ENCODE measurements at regions not wholly inside any gene's neighbourhood (a gene's known extent, or its start where the extent isn't known, plus 50 kb on each side); places are given as distances from the start of the nearest gene placed in this dataset.

DNA sequence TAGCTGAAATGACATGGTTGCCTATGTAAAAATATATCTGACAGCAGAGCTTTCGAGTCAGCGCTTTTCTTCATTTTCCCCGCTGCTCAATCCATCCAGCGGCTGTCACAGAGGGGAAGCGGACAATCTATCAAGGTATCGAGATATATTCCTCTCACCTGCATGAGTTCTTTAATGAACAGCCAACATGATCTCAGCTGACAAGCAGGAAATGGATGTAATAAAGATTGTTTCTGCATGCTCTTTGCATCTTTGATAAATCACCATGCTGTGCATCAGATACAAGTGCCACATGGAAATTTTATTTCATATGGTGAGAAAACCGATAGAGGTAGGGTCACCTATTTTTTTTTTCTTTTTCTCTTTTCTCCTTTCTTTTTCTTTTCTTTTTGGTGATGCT, 602.3 kb upstream of the MMS22L start:
- no peaks in the 10 kb centered on the region for H3K4me1 Mint-ChIP-seq
- ATAC-seq = no peak
- H3K27ac Mint-ChIP-seq = no peak overlapping the region
- H3K4me3 Mint-ChIP-seq = no peak overlapping the region
- H3K27me3 Mint-ChIP-seq = no peaks in the 10 kb centered on the region
- H3K9me3 ChIP-seq (ENCODE audit: control insufficient read depth, low read length, poor library complexity, severe bottlenecking) = no peaks in the 10 kb centered on the region
- H3K36me3 Mint-ChIP-seq (ENCODE audit: low read depth) = no peaks in the 10 kb centered on the region
- DNase-seq = no peak

DNA sequence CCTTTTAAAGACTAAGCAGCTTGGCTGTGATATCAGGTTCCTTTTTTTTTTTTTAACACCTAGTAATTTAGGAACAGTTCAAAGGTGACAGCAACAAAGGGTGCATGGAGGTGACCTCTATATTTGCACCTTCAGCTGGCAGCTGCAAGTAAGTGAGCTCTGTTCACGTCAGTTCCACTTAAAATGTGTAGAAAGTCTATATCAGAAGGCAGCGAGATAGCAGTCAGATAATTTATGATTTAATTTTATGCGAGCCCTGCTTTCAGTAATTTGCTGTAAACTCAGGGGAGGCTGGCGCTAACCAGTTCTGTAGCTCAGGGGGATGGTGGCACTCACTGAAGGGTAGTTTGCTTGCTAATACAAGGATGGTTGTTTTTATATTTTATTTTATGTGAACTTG, 602.8 kb upstream of the MMS22L start:
- Mint-ChIP-seq H3K27ac (no peak overlapping the region), H3K36me3 (ENCODE audit: low read depth) (no peaks in the 10 kb centered on the region), H3K4me3 (no peak overlapping the region), H3K4me1 (no peaks in the 10 kb centered on the region), H3K27me3 (no peaks in the 10 kb centered on the region)
- DNase-seq (no peak), ATAC-seq (no peak)
- H3K9me3 ChIP-seq (ENCODE audit: control insufficient read depth, low read length, poor library complexity, severe bottlenecking) = no peaks in the 10 kb centered on the region

DNA sequence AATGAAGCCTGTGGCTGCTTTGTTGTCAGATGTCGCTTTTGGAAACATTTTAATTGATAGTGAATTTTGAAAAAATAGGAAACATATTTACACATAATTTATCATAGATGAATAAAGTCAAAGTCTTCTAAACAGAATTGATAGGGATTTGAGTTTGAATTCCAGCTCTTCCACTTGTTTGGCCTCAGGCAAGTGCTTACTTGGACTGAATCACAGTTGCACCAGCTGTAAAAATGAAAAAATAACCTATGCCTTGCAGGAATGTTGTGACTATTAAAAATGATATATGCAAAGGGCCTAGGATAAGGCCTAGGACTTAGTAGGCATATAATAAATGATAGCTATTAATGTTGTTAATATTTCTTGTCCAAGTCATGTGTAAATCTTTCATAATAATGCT, 618.5 kb upstream of the MMS22L start:
- no peaks in the 10 kb centered on the region for H3K27me3 Mint-ChIP-seq
- no peak overlapping the region for H3K27ac Mint-ChIP-seq
- no peaks in the 10 kb centered on the region for H3K36me3 Mint-ChIP-seq (ENCODE audit: low read depth)
- no peak overlapping the region for H3K4me3 Mint-ChIP-seq
- H3K9me3 ChIP-seq (ENCODE audit: control insufficient read depth, low read length, poor library complexity, severe bottlenecking) = no peaks in the 10 kb centered on the region
- no peak for ATAC-seq
- H3K4me1 Mint-ChIP-seq = no peaks in the 10 kb centered on the region
- no peak for DNase-seq

DNA sequence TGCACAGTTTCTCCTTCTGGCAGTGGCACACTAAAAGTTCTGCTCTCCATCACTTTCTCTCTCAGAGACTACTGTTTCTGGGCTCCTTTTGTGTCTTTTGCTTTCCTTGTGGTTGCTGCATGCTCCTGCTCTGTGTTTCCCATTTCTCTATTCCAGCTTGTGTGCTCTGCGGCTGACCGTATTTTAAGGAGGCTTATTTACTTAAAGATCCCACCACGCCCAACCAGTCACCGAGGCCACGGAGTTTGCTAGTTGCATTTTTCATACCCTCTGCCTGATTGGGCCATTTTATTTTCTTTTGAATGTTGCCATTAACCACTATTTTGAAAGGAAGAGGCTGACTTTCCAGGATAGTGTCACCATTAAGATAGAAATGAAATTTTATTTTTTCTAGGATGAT, 626.4 kb upstream of the MMS22L start:
- ATAC-seq = no peak
- H3K4me1 Mint-ChIP-seq = no peaks in the 10 kb centered on the region
- H3K27me3 Mint-ChIP-seq = no peaks in the 10 kb centered on the region
- DNase-seq = no peak
- no peak overlapping the region for H3K27ac Mint-ChIP-seq
- H3K4me3 Mint-ChIP-seq = no peak overlapping the region
- H3K36me3 Mint-ChIP-seq (ENCODE audit: low read depth) = no peaks in the 10 kb centered on the region
- H3K9me3 ChIP-seq (ENCODE audit: control insufficient read depth, low read length, poor library complexity, severe bottlenecking) = no peaks in the 10 kb centered on the region

DNA sequence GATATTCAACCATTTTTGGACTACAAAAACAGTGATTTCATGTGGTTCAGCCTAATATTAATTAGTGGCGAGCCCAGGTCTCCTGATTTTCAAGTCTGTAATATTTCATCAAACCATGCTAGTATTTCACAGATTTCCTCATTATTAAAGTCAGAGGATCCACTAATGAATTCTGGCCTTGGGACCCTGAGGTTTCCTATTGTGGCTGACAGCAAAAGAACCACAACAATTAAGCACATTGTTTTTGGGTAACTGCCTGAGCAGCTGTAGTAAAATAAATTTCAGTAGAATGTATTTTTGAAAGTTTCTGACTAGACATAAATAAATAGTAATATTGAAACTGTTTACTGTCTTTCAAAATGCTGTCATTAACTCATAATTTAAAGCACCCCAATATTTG, 630.7 kb upstream of the MMS22L start:
- DNase-seq (no peak), ATAC-seq (no peak)
- no peaks in the 10 kb centered on the region for H3K36me3 Mint-ChIP-seq (ENCODE audit: low read depth)
- H3K4me1 Mint-ChIP-seq = no peaks in the 10 kb centered on the region
- H3K4me3 Mint-ChIP-seq = no peak overlapping the region
- H3K9me3 ChIP-seq (ENCODE audit: control insufficient read depth, low read length, poor library complexity, severe bottlenecking) = no peaks in the 10 kb centered on the region
- no peaks in the 10 kb centered on the region for H3K27me3 Mint-ChIP-seq
- H3K27ac Mint-ChIP-seq = no peak overlapping the region

DNA sequence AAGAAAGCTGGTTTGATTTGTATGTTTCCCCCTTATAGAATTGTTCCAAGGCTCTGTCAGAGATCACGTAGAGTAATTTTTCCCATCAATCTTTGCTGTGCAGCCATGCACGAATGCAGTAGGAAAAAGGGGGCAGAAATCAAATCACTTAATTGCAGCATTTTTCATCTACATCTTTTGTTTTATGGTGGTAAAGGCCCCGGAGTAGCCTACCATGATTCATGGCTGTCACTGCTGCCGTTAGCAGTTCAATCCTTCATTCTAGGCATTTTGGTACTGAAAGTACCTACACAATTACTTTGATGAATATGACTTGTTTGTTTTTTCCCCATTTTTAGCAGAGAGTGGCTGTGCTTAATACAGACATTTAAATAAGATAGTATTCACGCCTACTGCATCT, 631.9 kb upstream of the MMS22L start:
- no peaks in the 10 kb centered on the region for H3K4me1 Mint-ChIP-seq
- no peaks in the 10 kb centered on the region for H3K9me3 ChIP-seq (ENCODE audit: control insufficient read depth, low read length, poor library complexity, severe bottlenecking)
- no peak overlapping the region for H3K27ac Mint-ChIP-seq
- H3K27me3 Mint-ChIP-seq = no peaks in the 10 kb centered on the region
- no peak overlapping the region for H3K4me3 Mint-ChIP-seq
- ATAC-seq = no peak
- DNase-seq = no peak
- no peaks in the 10 kb centered on the region for H3K36me3 Mint-ChIP-seq (ENCODE audit: low read depth)

DNA sequence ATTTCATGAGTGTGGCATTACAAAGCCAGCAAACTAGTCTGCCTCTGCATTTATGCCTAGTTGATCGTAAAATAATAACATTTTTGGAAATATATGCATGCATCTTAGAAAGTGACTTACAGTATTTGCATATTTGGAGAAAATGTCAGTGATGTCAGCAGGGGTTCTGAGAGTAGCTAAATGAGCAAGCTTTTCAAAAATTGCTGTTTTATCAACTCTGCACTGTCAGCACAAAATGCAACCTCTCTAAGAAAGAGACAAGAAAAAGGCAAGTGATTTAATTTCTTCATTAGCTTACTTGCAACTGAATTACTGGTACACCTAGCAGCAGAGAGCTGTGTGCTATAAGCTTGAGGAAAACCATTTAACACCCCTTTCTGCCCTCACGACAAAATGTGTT, 632.5 kb upstream of the MMS22L start:
- DNase-seq (no peak), ATAC-seq (no peak)
- Mint-ChIP-seq H3K4me3 (no peak overlapping the region), H3K27me3 (no peaks in the 10 kb centered on the region), H3K27ac (no peak overlapping the region), H3K36me3 (ENCODE audit: low read depth) (no peaks in the 10 kb centered on the region), H3K4me1 (no peaks in the 10 kb centered on the region)
- no peaks in the 10 kb centered on the region for H3K9me3 ChIP-seq (ENCODE audit: control insufficient read depth, low read length, poor library complexity, severe bottlenecking)

DNA sequence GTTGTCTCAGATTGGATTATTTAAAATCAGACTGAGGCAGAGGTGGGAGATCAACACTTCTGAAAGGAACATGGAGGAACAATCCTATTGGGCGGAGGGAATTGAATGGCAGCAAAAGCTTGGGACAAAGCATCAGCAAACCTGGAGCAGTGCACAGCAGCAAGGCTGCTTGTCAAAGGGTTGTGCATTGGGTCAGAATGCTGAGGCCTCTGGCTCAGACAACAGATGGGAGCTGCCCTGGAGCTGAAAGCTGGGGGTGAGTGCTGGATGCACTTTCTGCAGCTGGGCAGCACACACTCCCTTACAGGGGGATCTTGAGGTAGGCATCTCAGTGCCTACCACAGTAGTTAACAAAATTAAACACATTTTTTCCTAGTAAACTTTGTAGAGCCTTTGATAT, 634.4 kb upstream of the MMS22L start:
- Mint-ChIP-seq H3K4me3 (no peak overlapping the region), H3K27me3 (no peaks in the 10 kb centered on the region), H3K27ac (no peak overlapping the region), H3K36me3 (ENCODE audit: low read depth) (no peaks in the 10 kb centered on the region), H3K4me1 (no peaks in the 10 kb centered on the region)
- ATAC-seq (no peak), DNase-seq (no peak)
- H3K9me3 ChIP-seq (ENCODE audit: control insufficient read depth, low read length, poor library complexity, severe bottlenecking) = no peaks in the 10 kb centered on the region

DNA sequence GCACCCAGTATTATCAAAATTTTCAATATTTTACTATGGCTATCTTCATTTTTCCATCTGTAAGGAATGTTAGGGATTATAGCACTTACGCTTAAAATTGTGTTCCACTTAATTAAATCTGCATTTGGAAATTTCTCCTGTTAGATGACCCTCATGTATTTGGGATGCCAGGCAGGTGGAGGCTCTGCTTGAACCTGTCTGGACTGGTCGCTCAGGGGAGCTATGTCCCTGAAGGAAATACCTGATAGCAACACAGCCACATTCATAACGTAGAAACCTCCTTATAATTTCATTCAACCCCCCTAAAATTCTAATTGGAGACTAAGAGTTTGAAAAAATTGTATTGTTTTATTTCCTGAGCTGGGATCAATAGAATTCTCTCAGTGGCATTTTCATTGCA, 636.0 kb upstream of the MMS22L start:
- H3K4me1 Mint-ChIP-seq = no peaks in the 10 kb centered on the region
- ATAC-seq = no peak
- H3K4me3 Mint-ChIP-seq = no peak overlapping the region
- H3K36me3 Mint-ChIP-seq (ENCODE audit: low read depth) = no peaks in the 10 kb centered on the region
- no peak for DNase-seq
- no peaks in the 10 kb centered on the region for H3K27me3 Mint-ChIP-seq
- H3K9me3 ChIP-seq (ENCODE audit: control insufficient read depth, low read length, poor library complexity, severe bottlenecking) = no peaks in the 10 kb centered on the region
- no peak overlapping the region for H3K27ac Mint-ChIP-seq

DNA sequence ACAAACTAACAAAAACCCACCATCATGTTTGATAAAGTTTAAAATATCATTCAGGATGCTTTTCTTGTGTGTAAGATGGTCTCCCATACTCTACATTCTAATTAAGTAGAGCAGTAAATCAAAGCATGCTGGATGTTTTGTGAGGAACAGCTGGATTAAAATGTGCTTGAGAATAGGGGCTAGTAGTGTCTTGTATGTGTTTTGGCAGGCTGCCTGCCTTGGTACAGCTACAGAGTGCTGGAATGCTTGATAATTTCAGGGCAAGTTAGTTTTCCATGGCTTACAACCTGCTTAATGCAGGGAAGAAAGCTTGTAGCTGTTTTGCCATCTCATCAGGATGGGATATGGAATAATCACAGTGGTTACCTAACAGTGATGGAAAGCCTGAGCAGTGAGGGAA, 636.6 kb upstream of the MMS22L start:
- Mint-ChIP-seq H3K27me3 (no peaks in the 10 kb centered on the region), H3K36me3 (ENCODE audit: low read depth) (no peaks in the 10 kb centered on the region), H3K27ac (no peak overlapping the region), H3K4me3 (no peak overlapping the region), H3K4me1 (no peaks in the 10 kb centered on the region)
- H3K9me3 ChIP-seq (ENCODE audit: control insufficient read depth, low read length, poor library complexity, severe bottlenecking) = no peaks in the 10 kb centered on the region
- DNase-seq (no peak), ATAC-seq (no peak)

DNA sequence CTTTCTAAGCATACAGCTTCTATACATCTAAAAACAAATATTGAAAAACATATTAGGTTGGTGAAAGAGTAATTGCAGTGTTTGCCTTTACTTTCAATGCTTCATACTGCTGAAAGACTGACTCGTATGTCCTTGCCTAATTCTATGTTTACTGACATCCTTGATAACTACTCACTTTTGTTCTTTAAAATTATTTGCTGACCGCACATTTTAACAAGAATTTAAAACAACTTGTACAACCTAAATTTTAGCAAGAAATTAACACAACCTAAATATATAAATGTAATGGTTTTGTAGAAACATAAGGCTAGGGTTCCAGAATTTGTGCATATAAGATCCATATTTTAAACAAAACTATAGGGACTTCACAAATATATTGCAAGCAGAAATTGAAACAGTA, 640.2 kb upstream of the MMS22L start:
- no peak for ATAC-seq
- Mint-ChIP-seq H3K36me3 (ENCODE audit: low read depth) (no peaks in the 10 kb centered on the region), H3K4me3 (no peak overlapping the region), H3K27ac (no peak overlapping the region), H3K27me3 (no peaks in the 10 kb centered on the region), H3K4me1 (no peaks in the 10 kb centered on the region)
- peaks cover 3% of the 10 kb centered on the region for H3K9me3 ChIP-seq (ENCODE audit: control insufficient read depth, low read length, poor library complexity, severe bottlenecking)
- DNase-seq = no peak

DNA sequence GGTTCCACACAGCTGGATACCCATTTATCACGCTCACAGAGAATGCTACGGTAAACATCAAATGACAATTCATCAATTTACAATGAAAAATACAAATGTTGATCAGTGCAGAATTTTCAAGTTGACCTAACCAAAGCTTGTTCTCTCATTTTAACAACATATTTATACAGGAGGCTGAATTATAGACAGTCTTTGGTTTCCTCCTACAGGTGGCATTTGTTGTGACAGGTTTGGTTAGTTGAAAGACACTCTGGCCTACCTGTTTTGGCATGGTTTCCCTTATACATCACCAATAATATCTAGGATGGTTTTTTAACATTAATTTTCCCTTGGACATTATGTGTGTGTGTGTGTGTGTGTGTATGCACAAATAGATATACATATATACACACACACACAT, 642.5 kb upstream of the MMS22L start:
- ATAC-seq = no peak
- Mint-ChIP-seq H3K36me3 (ENCODE audit: low read depth) (no peaks in the 10 kb centered on the region), H3K27me3 (no peaks in the 10 kb centered on the region), H3K4me1 (no peaks in the 10 kb centered on the region), H3K27ac (no peak overlapping the region), H3K4me3 (no peak overlapping the region)
- no peak for DNase-seq
- H3K9me3 ChIP-seq (ENCODE audit: control insufficient read depth, low read length, poor library complexity, severe bottlenecking) = peaks cover 3% of the 10 kb centered on the region

DNA sequence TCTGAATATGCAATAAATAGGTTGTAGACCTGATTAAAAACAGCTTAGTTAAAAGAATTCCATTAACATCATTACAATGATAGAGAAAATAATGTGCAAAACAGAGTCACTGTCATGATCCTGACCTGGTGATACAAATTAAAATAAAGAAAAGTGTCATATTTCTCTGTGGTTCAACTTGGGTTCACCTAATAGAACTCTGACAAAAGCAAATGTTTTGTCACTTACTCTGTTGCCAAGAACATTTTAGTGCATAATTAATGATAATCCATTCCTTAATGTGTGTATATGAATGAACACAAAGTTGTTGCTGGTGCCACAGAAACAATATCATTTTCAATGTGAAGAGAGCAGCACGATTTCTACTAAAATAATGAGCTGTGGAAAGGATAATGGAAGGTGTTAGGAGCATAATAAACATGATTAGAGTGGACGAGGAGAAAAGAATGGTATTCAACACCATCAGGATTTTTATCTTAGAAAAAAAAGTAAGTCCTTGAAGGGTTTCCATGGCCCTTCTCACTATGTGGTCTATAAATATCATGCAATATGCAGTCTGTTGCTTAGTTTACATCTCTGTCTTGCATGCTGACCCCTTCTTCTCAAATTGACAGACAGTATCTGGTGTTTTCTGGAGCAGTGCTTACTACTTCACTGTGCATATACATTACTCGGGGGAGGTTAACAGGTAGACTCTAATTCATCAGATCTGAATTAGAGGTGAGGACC, 656.6 kb upstream of the MMS22L start:
- no peaks in the 10 kb centered on the region for H3K4me1 Mint-ChIP-seq
- no peak overlapping the region for H3K4me3 Mint-ChIP-seq
- H3K36me3 Mint-ChIP-seq (ENCODE audit: low read depth) = no peaks in the 10 kb centered on the region
- no peaks in the 10 kb centered on the region for H3K9me3 ChIP-seq (ENCODE audit: control insufficient read depth, low read length, poor library complexity, severe bottlenecking)
- ATAC-seq (no peak), DNase-seq (no peak)
- no peak overlapping the region for H3K27ac Mint-ChIP-seq
- H3K27me3 Mint-ChIP-seq = no peaks in the 10 kb centered on the region

DNA sequence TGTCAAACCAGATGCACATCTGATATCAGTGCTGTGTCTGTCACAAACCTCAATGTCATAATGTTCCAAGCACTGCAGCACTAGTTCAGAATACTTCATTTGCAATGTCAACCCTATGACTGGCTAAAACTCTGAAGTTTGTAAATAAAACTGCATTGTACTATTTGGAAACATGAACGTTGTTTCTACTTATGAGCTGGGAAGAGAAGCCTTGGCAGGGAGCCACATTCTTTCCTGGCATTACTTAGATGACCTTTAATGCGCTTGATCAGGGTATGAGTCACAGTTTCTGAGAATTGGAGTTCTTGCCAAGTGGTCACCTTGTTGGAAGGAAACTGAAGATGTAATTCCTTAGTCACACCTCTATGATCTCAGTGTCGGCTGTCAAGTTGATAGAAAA, 664.8 kb upstream of the MMS22L start:
- H3K9me3 ChIP-seq (ENCODE audit: control insufficient read depth, low read length, poor library complexity, severe bottlenecking) = no peaks in the 10 kb centered on the region
- Mint-ChIP-seq H3K27ac (no peak overlapping the region), H3K4me1 (no peaks in the 10 kb centered on the region), H3K36me3 (ENCODE audit: low read depth) (no peaks in the 10 kb centered on the region), H3K27me3 (no peaks in the 10 kb centered on the region), H3K4me3 (no peak overlapping the region)
- DNase-seq (no peak), ATAC-seq (no peak)

Data from T-helper 17 cell (primary cell).